ENCODE measurements at regions not wholly inside any gene's neighbourhood (a gene's known extent, or its start where the extent isn't known, plus 50 kb on each side); places are given as distances from the start of the nearest gene placed in this dataset.

DNA sequence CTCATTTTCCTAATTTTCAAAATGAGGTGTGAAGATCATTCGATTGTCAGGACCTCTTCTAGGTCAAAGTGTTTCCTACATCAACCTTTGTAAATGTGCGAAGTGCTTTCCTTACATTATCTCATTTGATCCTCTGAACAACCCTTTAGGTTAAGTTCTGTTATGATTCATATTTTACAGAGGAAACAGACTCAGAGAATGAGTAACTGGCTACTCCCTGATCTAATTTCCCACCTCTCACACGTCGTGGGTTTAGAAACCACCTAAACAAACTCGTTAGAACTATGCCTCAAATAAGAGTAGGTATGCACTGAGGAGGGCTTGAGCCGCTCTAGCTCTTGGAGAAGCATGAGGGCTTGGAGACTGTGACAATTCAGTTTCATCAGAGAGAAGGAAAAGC, 148.6 kb downstream of the CD47 start:
- TF ChIP-seq, protein P1, sequence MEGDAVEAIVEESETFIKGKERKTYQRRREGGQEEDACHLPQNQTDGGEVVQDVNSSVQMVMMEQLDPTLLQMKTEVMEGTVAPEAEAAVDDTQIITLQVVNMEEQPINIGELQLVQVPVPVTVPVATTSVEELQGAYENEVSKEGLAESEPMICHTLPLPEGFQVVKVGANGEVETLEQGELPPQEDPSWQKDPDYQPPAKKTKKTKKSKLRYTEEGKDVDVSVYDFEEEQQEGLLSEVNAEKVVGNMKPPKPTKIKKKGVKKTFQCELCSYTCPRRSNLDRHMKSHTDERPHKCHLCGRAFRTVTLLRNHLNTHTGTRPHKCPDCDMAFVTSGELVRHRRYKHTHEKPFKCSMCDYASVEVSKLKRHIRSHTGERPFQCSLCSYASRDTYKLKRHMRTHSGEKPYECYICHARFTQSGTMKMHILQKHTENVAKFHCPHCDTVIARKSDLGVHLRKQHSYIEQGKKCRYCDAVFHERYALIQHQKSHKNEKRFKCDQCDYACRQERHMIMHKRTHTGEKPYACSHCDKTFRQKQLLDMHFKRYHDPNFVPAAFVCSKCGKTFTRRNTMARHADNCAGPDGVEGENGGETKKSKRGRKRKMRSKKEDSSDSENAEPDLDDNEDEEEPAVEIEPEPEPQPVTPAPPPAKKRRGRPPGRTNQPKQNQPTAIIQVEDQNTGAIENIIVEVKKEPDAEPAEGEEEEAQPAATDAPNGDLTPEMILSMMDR (IDR thresholded peaks at IDR 0.05; ENCODE audit: extremely low read depth, missing control alignments): no peak
- DNase-seq (ENCODE audit: low spot score): no peak

DNA sequence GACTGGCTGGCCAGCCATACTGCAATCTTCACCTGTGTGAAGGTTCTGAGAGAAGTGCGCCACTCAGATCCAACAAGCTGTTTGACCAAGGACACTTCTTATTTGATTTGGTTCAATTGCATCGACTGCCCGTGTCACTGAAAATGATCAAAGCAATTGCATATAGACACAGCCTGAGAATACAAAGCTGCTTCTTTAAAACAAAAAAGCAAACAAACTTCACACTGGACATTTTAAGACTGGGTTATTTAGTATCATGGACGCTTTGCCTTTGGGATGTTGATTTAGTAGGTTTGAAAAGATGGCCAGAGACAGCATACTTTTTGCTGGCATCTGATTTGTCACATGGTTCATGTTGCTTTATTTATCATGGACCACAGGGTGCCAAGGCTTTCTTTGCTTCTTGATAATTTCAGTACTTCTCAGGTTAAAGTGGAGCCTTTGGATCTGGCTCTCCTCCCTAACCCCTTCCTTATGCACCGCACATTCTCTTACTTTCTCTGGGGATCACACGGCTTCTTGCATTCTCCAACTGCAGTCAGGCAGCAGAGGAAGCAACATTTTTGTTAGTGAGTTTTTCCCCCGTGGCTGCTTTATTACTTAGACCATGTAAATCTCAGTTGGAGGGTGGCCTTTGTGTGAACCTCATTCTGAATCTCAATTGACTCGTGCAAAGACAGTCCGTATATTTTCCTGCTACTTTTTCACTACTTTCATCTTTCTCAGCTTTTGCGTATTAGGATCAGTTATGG, 151.0 kb downstream of the CD47 start:
- no peak for DNase-seq (ENCODE audit: low spot score)
- TF ChIP-seq, protein P1 (IDR thresholded peaks at IDR 0.05; ENCODE audit: extremely low read depth, missing control alignments): no peak

DNA sequence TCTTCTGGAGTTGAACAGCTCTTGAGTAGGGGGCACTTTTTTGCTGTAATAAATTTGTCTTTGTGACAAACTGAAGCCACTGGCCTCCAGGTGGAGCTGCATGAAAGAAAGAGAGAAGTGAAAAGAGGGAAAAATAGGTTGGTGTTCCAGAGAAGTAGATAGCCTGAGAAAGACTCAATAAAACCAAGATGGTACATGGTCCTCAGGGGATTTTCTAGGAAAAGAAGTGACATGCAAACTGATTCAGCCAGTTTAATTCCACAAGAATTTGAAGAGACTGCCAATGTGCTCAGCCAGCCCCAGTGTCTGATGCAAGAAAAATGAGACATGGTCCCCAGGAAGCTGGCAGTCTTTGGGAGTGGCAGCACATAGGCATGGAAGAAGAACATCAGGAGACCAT, 152.7 kb downstream of the CD47 start:
- no peak for DNase-seq (ENCODE audit: low spot score)
- TF ChIP-seq, protein P1 (IDR thresholded peaks at IDR 0.05; ENCODE audit: extremely low read depth, missing control alignments): no peak

DNA sequence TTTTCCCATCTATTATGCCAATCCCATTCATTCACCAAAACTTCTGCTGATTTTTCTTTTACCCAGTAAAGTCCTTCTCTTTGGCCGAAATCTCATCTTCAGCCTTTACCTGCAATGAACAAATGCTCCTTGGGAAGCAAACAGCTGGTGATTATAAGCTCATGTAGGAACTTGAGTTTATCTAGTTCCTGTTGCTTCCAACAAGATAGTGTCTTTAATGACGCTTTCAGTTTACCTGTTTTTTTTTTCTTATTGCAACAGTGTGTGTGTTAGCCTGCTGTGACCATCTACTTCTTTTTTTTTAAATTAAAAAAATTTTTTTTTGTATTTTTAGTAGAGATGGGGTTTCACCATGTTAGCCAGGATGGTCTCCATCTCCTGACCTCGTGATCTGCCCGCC, 156.0 kb downstream of the CD47 start:
- no peak for DNase-seq (ENCODE audit: low spot score)
- TF ChIP-seq, protein P1 (IDR thresholded peaks at IDR 0.05; ENCODE audit: extremely low read depth, missing control alignments): no peak

DNA sequence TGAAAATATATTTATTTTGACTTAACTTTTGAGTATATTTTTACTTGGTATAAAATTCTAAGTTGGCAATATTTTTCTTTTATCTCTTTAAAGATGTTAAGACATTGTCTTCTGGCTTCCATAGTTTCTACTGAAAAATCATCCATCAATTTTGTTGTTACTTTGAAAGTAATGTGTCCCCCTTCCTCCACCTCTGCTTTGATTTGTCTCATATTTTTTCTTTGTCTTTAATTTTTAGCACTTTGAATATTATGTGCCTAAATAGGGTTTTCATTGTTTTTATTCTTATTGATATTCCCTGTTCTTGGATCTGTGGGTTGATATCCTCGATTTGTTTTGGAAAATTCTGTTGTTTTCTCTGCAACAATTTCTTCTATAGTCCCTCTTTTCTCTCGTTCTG, 157.4 kb downstream of the CD47 start:
- TF ChIP-seq, protein P1 (IDR thresholded peaks at IDR 0.05; ENCODE audit: extremely low read depth, missing control alignments): no peak
- DNase-seq (ENCODE audit: low spot score): no peak

DNA sequence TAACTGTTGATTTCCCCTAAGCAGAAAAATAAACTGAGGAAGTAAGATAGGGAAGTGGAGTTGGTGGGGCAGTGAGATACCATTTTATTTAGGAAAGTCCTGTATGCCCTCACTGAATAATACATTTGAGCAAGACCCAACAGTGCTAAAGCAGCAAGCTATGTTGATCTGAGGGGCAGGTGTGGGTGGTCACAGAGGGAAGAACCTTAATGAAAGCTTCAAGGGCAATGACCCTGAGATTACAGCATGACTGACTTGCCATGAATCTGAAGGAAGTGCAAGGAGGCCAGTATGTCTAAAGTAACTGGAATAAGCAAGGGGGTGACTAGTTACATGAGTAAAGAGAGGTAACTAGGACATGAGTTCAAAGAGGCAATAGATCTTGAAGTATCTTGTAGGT, 159.5 kb downstream of the CD47 start:
- DNase-seq (ENCODE audit: low spot score): no peak
- TF ChIP-seq, protein P1 (IDR thresholded peaks at IDR 0.05; ENCODE audit: extremely low read depth, missing control alignments): no peak

DNA sequence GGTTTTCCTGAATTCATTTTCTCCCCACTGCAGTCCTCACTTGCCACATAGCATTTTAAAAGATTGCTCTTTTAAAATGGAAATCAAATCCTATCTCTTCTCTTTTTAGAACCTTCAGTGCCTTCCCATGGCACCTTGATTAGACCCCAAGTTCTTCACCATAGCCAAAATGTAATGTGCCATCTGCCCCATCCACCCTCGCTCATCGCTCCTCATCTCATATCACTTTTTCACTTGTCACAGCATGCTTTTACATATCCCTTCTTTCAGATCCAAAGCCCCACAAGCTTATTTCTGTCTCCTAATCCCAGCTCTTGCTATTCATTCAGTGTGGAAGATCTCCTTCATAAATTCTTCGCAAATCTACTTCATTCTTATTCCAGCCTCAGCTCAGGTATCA, 161.7 kb downstream of the CD47 start:
- TF ChIP-seq, protein P1 (IDR thresholded peaks at IDR 0.05; ENCODE audit: extremely low read depth, missing control alignments): no peak
- DNase-seq (ENCODE audit: low spot score): no peak
